D341Med (cell line): ENCODE measurements at regions not wholly inside any gene's neighbourhood (a gene's known extent, or its start where the extent isn't known, plus 50 kb on each side); places are given as distances from the start of the nearest gene placed in this dataset.

ENCODE experiments used
- DNase-seq: peaks from one replicate; pipeline ENCODE4 v3.0.0; 2012; ENCODE audit warnings: low spot score

- DNase-seq = no peak
Measured at GRCh38 chr20:51156041-51156982, 133.4 kb upstream of the KCNG1 start.

DNA sequence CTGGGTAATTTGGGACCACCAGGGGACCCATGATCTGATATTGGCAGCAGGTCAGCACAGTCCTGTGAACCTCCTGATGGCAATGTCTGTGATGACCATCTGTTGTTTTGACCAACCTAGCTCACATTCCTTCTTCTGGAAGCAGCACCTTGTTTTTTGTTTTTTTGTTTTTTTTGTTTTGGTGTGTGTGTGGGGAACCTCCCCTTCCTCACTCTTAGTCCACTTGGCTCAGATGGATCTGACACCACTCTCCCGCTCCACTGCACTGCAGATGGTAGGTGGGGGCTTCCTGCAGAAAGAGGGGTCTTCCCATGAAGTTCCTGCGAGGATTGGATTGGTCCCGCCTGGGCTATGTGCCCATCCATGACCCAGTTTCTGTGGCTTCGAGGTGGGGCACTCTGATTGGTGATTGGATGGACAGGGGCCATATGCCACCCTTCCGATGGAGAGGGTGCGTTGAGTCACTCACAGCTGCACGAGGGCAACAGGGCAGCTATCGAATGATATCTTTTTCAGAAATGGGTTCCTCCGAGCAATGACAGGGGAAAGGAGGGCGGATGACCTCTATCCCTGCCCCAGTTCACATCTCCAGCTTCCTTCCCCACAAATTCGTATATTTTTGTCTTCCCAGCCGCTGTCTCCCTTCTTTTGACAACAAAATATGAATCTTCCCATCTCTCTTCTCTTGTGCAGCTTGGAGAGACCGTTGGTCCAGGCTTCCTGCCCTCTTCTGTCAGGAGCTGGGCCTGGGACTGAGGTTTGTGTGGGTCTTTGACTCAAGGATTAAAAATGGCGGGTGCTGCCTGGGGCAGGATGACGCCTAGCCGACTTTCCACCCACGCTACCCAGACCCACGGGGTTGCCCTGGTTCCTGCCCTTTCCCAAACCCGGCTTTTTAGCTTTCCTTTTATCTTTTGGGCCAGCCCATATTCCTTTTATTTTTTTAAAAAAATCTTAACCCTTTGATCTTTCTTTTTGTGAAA, 132.1 kb upstream of the KCNG1 start:
- DNase-seq = no peak

- no peak for DNase-seq
Measured at GRCh38 chr20:51153867-51154707, 131.2 kb upstream of the KCNG1 start.

DNA sequence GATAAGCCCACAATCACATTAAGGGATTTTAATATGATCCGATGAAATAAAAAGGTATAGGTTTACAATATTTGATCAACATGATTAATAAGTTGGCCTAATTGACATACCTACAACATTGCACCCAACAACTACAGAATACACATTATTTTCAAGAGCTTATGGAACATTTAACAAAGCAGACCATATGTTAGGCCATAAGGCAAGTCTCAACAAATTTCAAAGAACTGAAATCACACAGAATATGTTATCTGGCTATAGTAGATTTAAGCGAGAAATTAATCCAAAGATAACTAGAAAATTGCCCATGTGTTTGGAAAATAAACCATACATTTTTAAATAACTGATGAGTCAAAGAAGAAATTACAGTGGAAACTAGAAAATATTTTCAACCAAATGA, 126.0 kb upstream of the KCNG1 start:
- no peak for DNase-seq

DNA sequence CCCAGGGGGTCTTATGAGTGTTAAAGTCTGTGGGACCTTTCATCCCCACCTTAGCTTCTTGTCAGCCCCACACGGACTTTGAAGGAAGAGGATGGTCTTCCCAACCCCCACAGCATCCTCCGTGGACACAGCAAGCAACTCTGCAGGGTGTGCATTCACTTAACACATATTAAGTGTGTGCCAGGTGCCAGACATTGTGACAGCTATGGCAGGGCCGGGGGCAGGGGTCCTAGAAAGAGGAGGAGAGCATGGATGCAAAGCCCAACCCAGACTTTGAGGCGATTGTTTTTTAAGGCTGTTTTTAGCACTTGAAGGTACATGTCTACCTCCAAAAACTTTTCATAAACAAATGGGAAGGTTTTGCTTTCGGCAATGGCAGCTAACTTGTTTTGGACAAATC, 121.6 kb upstream of the KCNG1 start:
- DNase-seq = no peak

DNA sequence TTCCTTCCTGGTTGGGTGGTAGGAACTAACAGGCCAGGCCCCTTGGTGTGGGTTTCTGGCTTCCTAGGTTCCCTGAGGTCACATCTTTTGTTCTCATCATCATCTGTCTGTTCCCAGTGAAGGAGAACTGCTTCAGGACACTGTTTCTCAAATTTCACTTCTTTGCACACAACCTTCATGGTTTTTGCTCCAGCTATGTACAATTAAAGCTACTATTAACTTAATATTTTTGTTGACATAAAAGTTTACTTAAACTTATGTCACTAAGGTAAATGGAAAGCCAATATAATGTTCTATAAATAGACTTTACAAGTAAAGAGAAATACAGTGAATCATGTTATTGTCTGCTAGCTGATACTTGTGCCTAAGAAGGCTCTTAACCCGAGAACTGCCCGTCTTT, 120.7 kb upstream of the KCNG1 start:
- no peak for DNase-seq

- no peak for DNase-seq
Measured at GRCh38 chr20:51142448-51142847, 119.5 kb upstream of the KCNG1 start.

DNA sequence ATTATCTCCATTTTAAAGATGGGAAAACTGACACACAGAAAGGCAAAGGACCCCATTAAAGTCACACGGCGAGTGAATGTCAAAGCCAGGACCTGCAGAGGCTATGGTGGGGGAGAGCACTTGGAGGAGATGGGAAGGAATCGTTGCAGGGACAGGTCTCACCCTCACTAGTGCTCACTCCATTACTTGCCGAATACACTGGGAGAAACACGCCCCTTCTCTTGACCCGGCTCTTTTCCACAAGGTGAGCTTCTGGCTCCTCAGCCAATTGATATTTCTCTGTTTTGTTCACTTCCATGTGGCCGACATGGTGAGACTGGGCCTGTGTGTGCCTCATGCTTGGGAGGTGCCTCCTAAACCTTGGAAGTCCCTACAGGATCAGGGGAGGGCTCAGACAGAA, 117.8 kb upstream of the KCNG1 start:
- no peak for DNase-seq

GRCh38 chr20:51139891-51140290, 117.0 kb upstream of the KCNG1 start:
- no peak for DNase-seq

DNA sequence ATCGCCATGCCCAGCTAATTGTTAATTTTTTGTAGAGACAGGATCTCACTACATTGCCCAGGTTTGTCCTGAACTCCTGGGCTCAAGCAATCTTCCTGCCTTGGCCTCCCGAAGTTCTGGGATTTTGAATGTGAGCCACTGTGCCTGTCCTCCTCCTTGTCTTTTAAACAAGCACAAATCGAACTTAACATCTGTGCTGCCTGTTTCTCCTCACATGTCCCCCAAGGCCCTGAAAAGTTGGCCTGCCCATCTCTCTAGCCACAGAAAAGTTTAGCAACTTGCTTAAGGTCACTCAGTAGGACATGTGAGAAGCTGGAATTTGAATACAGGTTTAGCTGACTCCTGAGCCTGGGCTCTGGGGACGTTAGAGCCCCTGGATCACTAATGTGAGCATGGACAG, 115.7 kb upstream of the KCNG1 start:
- DNase-seq = no peak

DNA sequence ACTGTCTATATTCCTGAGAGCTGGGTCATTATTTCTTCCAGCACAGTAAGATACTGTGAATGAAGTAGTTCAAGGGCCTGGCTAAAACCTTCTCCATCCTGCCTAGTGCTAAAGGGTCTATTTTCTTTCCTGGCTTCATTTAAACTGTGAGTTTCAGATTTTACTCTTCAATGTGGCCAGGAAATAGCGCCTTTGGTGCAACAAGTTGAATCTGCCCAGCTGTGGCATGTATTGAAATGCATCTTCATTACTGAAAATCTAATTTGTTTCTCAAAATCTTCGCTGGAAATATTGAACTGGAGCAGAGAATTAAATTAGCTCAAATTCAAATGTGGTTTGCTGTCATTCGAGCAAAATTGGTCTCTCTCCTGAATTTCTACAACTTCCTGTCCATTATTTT, 114.6 kb upstream of the KCNG1 start:
- DNase-seq = no peak

- no peak for DNase-seq
Measured at GRCh38 chr20:51135926-51136715, 113.2 kb upstream of the KCNG1 start.

DNA sequence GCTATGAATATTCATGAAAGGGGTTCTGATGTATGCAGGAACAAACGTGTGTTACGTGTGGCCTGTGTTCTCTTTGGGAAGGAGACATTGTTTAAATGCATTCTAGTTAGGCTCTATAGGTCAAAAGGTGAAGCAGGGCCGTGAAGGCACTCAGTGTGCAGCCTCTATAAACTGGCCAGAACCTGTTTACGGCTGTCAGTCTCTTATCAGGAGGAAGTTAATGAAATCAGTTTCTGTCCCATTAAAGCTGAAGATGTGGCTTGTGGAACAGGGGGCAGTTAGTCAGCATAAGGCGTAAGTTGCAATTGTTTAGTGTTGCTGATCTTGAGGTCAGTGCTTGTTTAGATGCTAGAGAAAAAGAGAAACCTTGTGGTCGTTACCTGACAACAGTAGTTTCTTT, 111.5 kb upstream of the KCNG1 start:
- no peak for DNase-seq

DNA sequence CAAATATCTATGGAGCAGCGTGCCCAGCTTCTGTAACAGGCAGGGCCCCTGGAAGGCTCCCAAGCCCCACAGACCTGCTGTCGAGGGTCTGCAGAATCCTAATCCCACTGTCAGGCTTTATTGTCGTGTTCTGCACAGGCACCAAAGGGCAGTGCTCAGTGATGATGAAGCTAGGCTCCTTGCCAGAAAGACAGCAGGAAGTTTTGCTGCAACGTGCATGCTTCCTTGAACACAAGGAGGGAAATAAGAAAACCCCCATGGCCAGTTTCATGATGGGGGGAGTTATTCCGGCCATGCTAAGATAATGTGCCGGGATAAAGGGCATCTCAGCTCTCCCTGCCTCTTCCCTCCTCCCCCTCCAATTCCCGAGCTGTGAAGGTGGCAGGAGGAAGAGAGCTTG, 109.4 kb upstream of the KCNG1 start:
- DNase-seq = no peak

DNA sequence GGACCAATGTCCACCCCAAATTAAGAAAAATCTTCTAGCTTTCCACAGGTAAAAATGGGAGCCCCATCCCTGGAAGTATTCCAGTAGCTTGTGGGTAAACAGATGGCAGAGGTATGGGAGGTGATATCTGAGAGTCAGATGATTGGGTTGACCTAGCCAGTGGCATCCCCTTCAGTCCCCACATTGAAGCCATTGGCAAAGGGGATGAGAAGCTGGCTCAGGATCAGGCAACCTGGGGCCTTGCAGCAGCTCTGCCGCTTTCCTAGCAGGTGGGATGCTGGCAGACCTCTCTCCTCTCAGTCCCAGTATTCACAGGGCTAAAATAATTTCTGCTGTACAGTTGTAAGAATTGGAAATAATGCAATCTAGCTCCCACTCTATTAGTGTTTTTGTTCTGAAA, 108.9 kb upstream of the KCNG1 start:
- no peak for DNase-seq

- DNase-seq = no peak
Measured at GRCh38 chr20:51129147-51129776, 106.4 kb upstream of the KCNG1 start.

GRCh38 chr20:51128198-51128597, 105.3 kb upstream of the KCNG1 start:
- no peak for DNase-seq

- DNase-seq = no peak
Measured at GRCh38 chr20:51127713-51128112, 104.8 kb upstream of the KCNG1 start.

GRCh38 chr20:51126337-51126736, 103.4 kb upstream of the KCNG1 start:
- no peak for DNase-seq

DNA sequence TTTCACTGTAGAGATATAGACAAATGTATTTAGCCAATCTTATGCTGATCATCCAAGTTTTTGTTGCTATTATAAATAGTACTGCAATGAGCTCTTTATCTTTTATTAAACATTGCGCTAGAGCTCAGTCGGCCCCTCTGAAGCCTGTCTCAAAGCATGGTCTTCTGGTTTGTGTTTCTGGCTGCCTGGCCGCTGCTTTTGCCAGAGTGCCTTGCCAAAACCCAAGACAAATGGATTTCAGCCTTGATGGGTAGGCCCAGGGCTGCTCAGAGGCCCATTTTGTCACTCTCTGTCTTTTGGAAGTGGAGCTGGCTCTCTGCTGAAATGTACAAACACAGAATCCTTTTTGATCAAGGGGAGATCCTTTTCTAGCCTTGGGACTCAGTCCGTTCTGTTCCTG, 102.9 kb upstream of the KCNG1 start:
- no peak for DNase-seq

DNA sequence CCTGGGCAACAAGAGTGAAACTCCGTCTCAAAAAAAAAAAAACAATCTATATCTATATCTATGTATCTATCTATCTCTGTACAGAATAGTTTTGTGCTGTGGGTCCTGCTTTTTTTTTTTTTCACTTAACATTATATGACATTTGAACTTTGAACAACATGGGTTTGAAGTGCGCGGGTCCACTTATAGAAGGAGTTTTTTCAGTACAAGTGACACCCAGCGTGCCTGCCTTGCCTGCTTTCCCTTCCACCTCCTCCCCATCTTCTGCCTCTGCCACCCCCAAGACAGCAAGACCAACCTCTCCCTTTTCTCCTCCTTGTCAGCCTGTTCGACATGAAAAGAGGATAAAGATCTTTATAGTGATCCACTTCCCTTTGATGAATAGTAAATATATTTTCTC, 102.2 kb upstream of the KCNG1 start:
- no peak for DNase-seq
